Mesendoderm (in vitro differentiated cells): ENCODE measurements at regions not wholly inside any gene's neighbourhood (a gene's known extent, or its start where the extent isn't known, plus 50 kb on each side); places are given as distances from the start of the nearest gene placed in this dataset.

Experiments used
- DNase-seq: peaks from one replicate; pipeline ENCODE4 v3.0.0; 2013
- H2AK5ac ChIP-seq: 2 replicates; pipeline ENCODE4 v1.6.1; 2013; ENCODE audit warnings: low read length, inconsistent platforms
- H2BK120ac ChIP-seq: 2 replicates; pipeline ENCODE4 v1.6.1; 2013; ENCODE audit warnings: low read depth, mild to moderate bottlenecking, low read length, moderate library complexity, mixed read lengths
- H2BK15ac ChIP-seq: replicated peaks from 2 replicates; pipeline ENCODE4 v1.6.1; 2013; ENCODE audit warnings: low read depth, mild to moderate bottlenecking, moderate library complexity
- H2BK5ac ChIP-seq: 2 replicates; pipeline ENCODE4 v1.6.1; 2013; ENCODE audit warnings: low read length, inconsistent platforms
- H3K18ac ChIP-seq: 2 replicates; pipeline ENCODE4 v1.6.1; 2013; ENCODE audit warnings: mild to moderate bottlenecking, low read length, mixed read lengths
- H3K23ac ChIP-seq: one replicate; pipeline ENCODE4 v1.6.1; 2013; ENCODE audit warnings: low read length
- H3K27ac ChIP-seq: 2 replicates; pipeline ENCODE4 v1.5.1; 2013; ENCODE audit warnings: low read depth, mild to moderate bottlenecking, inconsistent platforms, low read length, moderate library complexity
- H3K27me3 ChIP-seq: 2 replicates; pipeline ENCODE4 v1.6.1; 2013; ENCODE audit warnings: low read length, control low read depth, mild to moderate bottlenecking, inconsistent platforms; ENCODE audit not compliant: insufficient read depth, poor library complexity
- H3K36me3 ChIP-seq: 2 replicates; pipeline ENCODE4 v1.6.1; 2013; ENCODE audit warnings: low read length, inconsistent platforms; ENCODE audit not compliant: control insufficient read depth, insufficient read depth
- H3K4ac ChIP-seq: one replicate; pipeline ENCODE4 v1.6.1; 2013; ENCODE audit warnings: low read depth, mild to moderate bottlenecking, low read length, moderate library complexity
- H3K4me1 ChIP-seq: 2 replicates; pipeline ENCODE4 v1.6.1; 2013; ENCODE audit warnings: low read depth, low read length, inconsistent platforms; ENCODE audit not compliant: control insufficient read depth
- H3K4me2 ChIP-seq: 2 replicates; pipeline ENCODE4 v1.6.1; 2013; ENCODE audit warnings: low read length
- H3K4me3 ChIP-seq: 2 replicates; pipeline ENCODE4 v1.5.1; 2013; ENCODE audit warnings: mild to moderate bottlenecking, low read length
- H3K56ac ChIP-seq: one replicate; pipeline ENCODE4 v1.6.1; 2013; ENCODE audit warnings: low read length
- H3K79me1 ChIP-seq: 2 replicates; pipeline ENCODE4 v1.6.1; 2013; ENCODE audit warnings: low read length, inconsistent platforms
- H3K79me2 ChIP-seq: 2 replicates; pipeline ENCODE4 v1.6.1; 2013; ENCODE audit warnings: mild to moderate bottlenecking, low read length; ENCODE audit not compliant: control insufficient read depth, insufficient read depth
- H3K9ac ChIP-seq: 2 replicates; pipeline ENCODE4 v1.6.1; 2013; ENCODE audit warnings: low read length, inconsistent platforms
- H4K5ac ChIP-seq: one replicate; pipeline ENCODE4 v1.6.1; 2013; ENCODE audit warnings: low read length
- H4K8ac ChIP-seq: one replicate; pipeline ENCODE4 v1.6.1; 2013; ENCODE audit warnings: low read depth, mild to moderate bottlenecking, control low read depth, low read length, moderate library complexity
- WGBS: extraction: QIAGEN DNeasy Blood & Tissue Kit; methylation state at CpG from one replicate; pipeline ENCODE4 v1.1.7; 2013; ENCODE audit warnings: low lambda C conversion rate, missing lambda C conversion rate; ENCODE audit not compliant: insufficient coverage; ENCODE audit errors: extremely low coverage; 5-methylcytosine and 5-hydroxymethylcytosine counted together

GRCh38 chr1:5640845-5641244, 351.4 kb downstream of the NPHP4 start:
- Histone ChIP-seq H3K27me3 (no peaks in the 10 kb centered on the region), H2BK120ac (no peak overlapping the region), H4K8ac (no peak overlapping the region), H3K4me2 (no peak overlapping the region), H2BK15ac (no peak overlapping the region), H3K4me3 (no peak overlapping the region), H3K9ac (no peak overlapping the region), H2AK5ac (no peak overlapping the region), H4K5ac (no peak overlapping the region), H3K4ac (no peak overlapping the region), H3K36me3 (no peaks in the 10 kb centered on the region), H3K4me1 (no peaks in the 10 kb centered on the region), H3K23ac (no peak overlapping the region), H3K79me1 (no peaks in the 10 kb centered on the region), H3K27ac (no peak overlapping the region), H3K18ac (no peak overlapping the region), H2BK5ac (no peak overlapping the region), H3K56ac (no peak overlapping the region), H3K79me2 (no peaks in the 10 kb centered on the region)
- peak; percentile 55 for DNase-seq
- WGBS, result no CpG with 5 or more reads among the region's 6 CpGs

DNA sequence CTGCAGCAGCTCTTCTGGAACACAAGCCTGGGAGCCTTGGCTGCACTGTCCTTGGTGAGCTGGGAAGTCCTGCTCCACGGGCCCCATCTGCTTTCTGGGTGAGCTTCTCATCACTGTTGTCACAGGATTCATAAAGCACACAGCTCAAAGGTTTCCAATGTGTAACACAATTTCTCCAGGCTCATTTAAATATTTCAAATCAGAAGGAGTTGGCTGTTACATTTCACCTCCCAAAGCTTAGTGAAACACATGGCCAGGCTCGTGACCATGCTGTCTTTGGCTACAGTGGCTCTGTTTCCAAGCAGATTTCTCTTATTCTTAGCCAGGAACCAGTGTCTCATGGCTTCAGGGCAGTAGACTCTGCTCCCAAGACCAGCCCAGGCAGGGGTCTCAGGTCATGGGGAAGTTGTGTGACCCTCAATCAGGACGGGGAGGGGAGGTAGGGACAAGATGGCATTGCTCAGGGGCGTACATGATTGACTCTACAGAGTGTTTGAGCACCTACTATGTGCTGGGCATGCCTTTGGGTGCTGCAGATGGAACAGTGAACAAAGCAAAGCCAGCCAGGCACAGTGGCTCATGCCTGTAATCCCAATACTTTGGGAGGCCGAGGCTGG, 353.0 kb downstream of the NPHP4 start:
- H3K27ac ChIP-seq, result no peak overlapping the region
- H3K9ac ChIP-seq, result no peak overlapping the region
- no peaks in the 10 kb centered on the region for H3K36me3 ChIP-seq
- H2BK120ac ChIP-seq, result no peak overlapping the region
- H3K79me1 ChIP-seq, result no peaks in the 10 kb centered on the region
- H3K4ac ChIP-seq, result no peak overlapping the region
- no peak overlapping the region for H3K4me2 ChIP-seq
- H3K79me2 ChIP-seq, result no peaks in the 10 kb centered on the region
- H4K8ac ChIP-seq, result no peak overlapping the region
- no peak for DNase-seq
- H3K4me1 ChIP-seq, result no peaks in the 10 kb centered on the region
- H2BK5ac ChIP-seq, result no peak overlapping the region
- no peak overlapping the region for H3K18ac ChIP-seq
- no peaks in the 10 kb centered on the region for H3K27me3 ChIP-seq
- no peak overlapping the region for H3K56ac ChIP-seq
- H4K5ac ChIP-seq, result no peak overlapping the region
- no peak overlapping the region for H2AK5ac ChIP-seq
- H3K23ac ChIP-seq, result no peak overlapping the region
- no peak overlapping the region for H2BK15ac ChIP-seq
- no peak overlapping the region for H3K4me3 ChIP-seq
- no CpG with 5 or more reads among the region's 5 CpGs for WGBS

- H4K5ac ChIP-seq, result no peak overlapping the region
- H3K27ac ChIP-seq, result no peak overlapping the region
- no peak overlapping the region for H2BK5ac ChIP-seq
- no peak overlapping the region for H2BK15ac ChIP-seq
- no peak overlapping the region for H4K8ac ChIP-seq
- H3K27me3 ChIP-seq, result no peaks in the 10 kb centered on the region
- H3K18ac ChIP-seq, result no peak overlapping the region
- no peak overlapping the region for H2AK5ac ChIP-seq
- H3K23ac ChIP-seq, result no peak overlapping the region
- no CpG with 5 or more reads among the region's 3 CpGs for WGBS
- DNase-seq, result no peak
- H3K4me3 ChIP-seq, result no peak overlapping the region
- H2BK120ac ChIP-seq, result no peak overlapping the region
- no peaks in the 10 kb centered on the region for H3K36me3 ChIP-seq
- no peaks in the 10 kb centered on the region for H3K79me2 ChIP-seq
- no peaks in the 10 kb centered on the region for H3K4me1 ChIP-seq
- H3K4ac ChIP-seq, result no peak overlapping the region
- no peak overlapping the region for H3K4me2 ChIP-seq
- no peaks in the 10 kb centered on the region for H3K79me1 ChIP-seq
- no peak overlapping the region for H3K9ac ChIP-seq
- no peak overlapping the region for H3K56ac ChIP-seq
Observed at GRCh38 chr1:5638582-5638981, 353.6 kb downstream of the NPHP4 start.

GRCh38 chr1:5637171-5637570, 355.1 kb downstream of the NPHP4 start:
- H3K79me2 ChIP-seq, result no peaks in the 10 kb centered on the region
- H3K4ac ChIP-seq, result no peak overlapping the region
- H3K9ac ChIP-seq, result no peak overlapping the region
- H3K4me1 ChIP-seq, result no peaks in the 10 kb centered on the region
- H2BK120ac ChIP-seq, result no peak overlapping the region
- no peak overlapping the region for H3K56ac ChIP-seq
- no CpG with 5 or more reads among the region's 2 CpGs for WGBS
- no peak overlapping the region for H3K18ac ChIP-seq
- no peak overlapping the region for H3K27ac ChIP-seq
- H3K36me3 ChIP-seq, result no peaks in the 10 kb centered on the region
- no peak for DNase-seq
- H3K79me1 ChIP-seq, result no peaks in the 10 kb centered on the region
- H3K4me3 ChIP-seq, result no peak overlapping the region
- no peak overlapping the region for H4K8ac ChIP-seq
- H2BK15ac ChIP-seq, result no peak overlapping the region
- no peak overlapping the region for H3K23ac ChIP-seq
- H3K4me2 ChIP-seq, result no peak overlapping the region
- H2AK5ac ChIP-seq, result no peak overlapping the region
- no peak overlapping the region for H2BK5ac ChIP-seq
- no peaks in the 10 kb centered on the region for H3K27me3 ChIP-seq
- H4K5ac ChIP-seq, result no peak overlapping the region

GRCh38 chr1:5634893-5635292, 357.3 kb downstream of the NPHP4 start:
- no peak overlapping the region for H3K4me2 ChIP-seq
- no peak overlapping the region for H2BK5ac ChIP-seq
- H3K79me1 ChIP-seq, result no peaks in the 10 kb centered on the region
- H4K8ac ChIP-seq, result no peak overlapping the region
- no peak overlapping the region for H3K56ac ChIP-seq
- no peak for DNase-seq
- H3K4ac ChIP-seq, result no peak overlapping the region
- H3K9ac ChIP-seq, result no peak overlapping the region
- no peaks in the 10 kb centered on the region for H3K27me3 ChIP-seq
- H3K36me3 ChIP-seq, result no peaks in the 10 kb centered on the region
- no peak overlapping the region for H2BK15ac ChIP-seq
- no peak overlapping the region for H2BK120ac ChIP-seq
- H2AK5ac ChIP-seq, result no peak overlapping the region
- no CpG with 5 or more reads among the region's 4 CpGs for WGBS
- H3K23ac ChIP-seq, result no peak overlapping the region
- no peaks in the 10 kb centered on the region for H3K4me1 ChIP-seq
- H3K4me3 ChIP-seq, result no peak overlapping the region
- no peaks in the 10 kb centered on the region for H3K79me2 ChIP-seq
- no peak overlapping the region for H4K5ac ChIP-seq
- H3K27ac ChIP-seq, result no peak overlapping the region
- H3K18ac ChIP-seq, result no peak overlapping the region

DNA sequence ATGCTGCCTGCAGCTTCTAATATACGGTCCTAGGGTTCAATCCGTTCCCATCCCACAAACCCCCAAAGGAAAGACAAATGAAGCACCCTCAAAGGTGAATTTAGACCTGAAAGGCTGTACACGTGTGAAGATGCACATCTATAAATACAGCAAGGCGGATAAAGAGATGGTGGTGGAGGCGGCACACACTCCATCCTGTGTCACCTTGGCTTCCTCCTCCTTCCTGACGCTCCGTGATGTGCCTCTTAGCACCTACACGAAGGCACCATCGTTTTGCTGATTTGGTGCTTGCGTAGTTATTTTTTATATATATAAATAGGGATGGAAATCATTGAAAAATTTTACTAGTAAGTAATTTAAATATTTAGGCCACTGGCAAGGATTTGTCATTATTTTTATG, 359.4 kb downstream of the NPHP4 start:
- H3K27me3 ChIP-seq, result no peaks in the 10 kb centered on the region
- H3K18ac ChIP-seq, result no peak overlapping the region
- no peaks in the 10 kb centered on the region for H3K79me2 ChIP-seq
- no peaks in the 10 kb centered on the region for H3K4me1 ChIP-seq
- WGBS, result no CpG with 5 or more reads among the region's 10 CpGs
- DNase-seq, result no peak
- no peak overlapping the region for H3K27ac ChIP-seq
- no peak overlapping the region for H2BK15ac ChIP-seq
- H3K4me3 ChIP-seq, result no peak overlapping the region
- H3K4ac ChIP-seq, result no peak overlapping the region
- no peaks in the 10 kb centered on the region for H3K36me3 ChIP-seq
- no peak overlapping the region for H2AK5ac ChIP-seq
- no peak overlapping the region for H3K23ac ChIP-seq
- H4K8ac ChIP-seq, result no peak overlapping the region
- no peak overlapping the region for H4K5ac ChIP-seq
- no peak overlapping the region for H3K9ac ChIP-seq
- no peak overlapping the region for H3K56ac ChIP-seq
- no peak overlapping the region for H2BK5ac ChIP-seq
- no peaks in the 10 kb centered on the region for H3K79me1 ChIP-seq
- H3K4me2 ChIP-seq, result no peak overlapping the region
- H2BK120ac ChIP-seq, result no peak overlapping the region
